ENCODE measurements at regions not wholly inside any gene's neighbourhood (a gene's known extent, or its start where the extent isn't known, plus 50 kb on each side); places are given as distances from the start of the nearest gene placed in this dataset.
A peak's percentile ranks its signal among the peaks of the same experiment; 100 is the strongest.

GRCh38 chr7:15801551-15801950 lies 115.1 kb upstream of the MEOX2 start:
- DNase-seq (peak; percentile 2 to 18), ATAC-seq (peak; percentile 62 to 64)
- peak overlapping the region; percentile 12 to 55 (median 22) for H3K27ac ChIP-seq
- TF ChIP-seq CTCF (IDR thresholded peaks at IDR 0.05 in 4 of 5, conservative IDR thresholded peaks at IDR 0.05 in 1 of 5) (no peak), POLR2A (IDR thresholded peaks at IDR 0.05) (no peak)
- H3K27me3 ChIP-seq = no peaks in the 10 kb centered on the region
- H3K4me1 ChIP-seq = peaks cover 0 to 3% of the 10 kb centered on the region in 2 donors
- no peak overlapping the region for H3K4me3 ChIP-seq
- in situ Hi-C loops (cut with MboI; ENCODE audit: low sequenced_read_pairs in 4 of 4) (no loop called here), intact Hi-C loops (cut with DNase I; ENCODE audit: low total_unique reads) (no loop called here)
- H3K36me3 ChIP-seq = no peaks in the 10 kb centered on the region
- H3K9me3 ChIP-seq = no peaks in the 10 kb centered on the region

- ATAC-seq (no peak), DNase-seq (no peak)
- H3K27me3 ChIP-seq = no peaks in the 10 kb centered on the region
- H3K27ac ChIP-seq = peak overlapping the region in 2 of 4 donors; percentile 22 to 55
- no peaks in the 10 kb centered on the region for H3K36me3 ChIP-seq
- intact Hi-C loops (cut with DNase I; ENCODE audit: low total_unique reads) = no loop called here
- H3K9me3 ChIP-seq = no peaks in the 10 kb centered on the region
- no peak for TF ChIP-seq POLR2A (IDR thresholded peaks at IDR 0.05)
- no peak for TF ChIP-seq CTCF (IDR thresholded peaks at IDR 0.05 in 4 of 5, conservative IDR thresholded peaks at IDR 0.05 in 1 of 5)
- peaks cover 0 to 3% of the 10 kb centered on the region in 2 donors for H3K4me1 ChIP-seq
- no peak overlapping the region for H3K4me3 ChIP-seq
- in situ Hi-C loops (cut with MboI; ENCODE audit: low sequenced_read_pairs in 4 of 4) = no loop called here
These were observed 114.6 kb upstream of the MEOX2 start for GRCh38 chr7:15801041-15801440.

- Histone ChIP-seq H3K27me3 (no peaks in the 10 kb centered on the region), H3K36me3 (no peaks in the 10 kb centered on the region), H3K4me3 (no peak overlapping the region), H3K9me3 (no peaks in the 10 kb centered on the region), H3K27ac (peak overlapping the region in 1 of 4 donors; percentile 5), H3K4me1 (peaks cover 0 to 6% of the 10 kb centered on the region in 2 donors)
- in situ Hi-C loops (cut with MboI; ENCODE audit: low sequenced_read_pairs in 4 of 4) (no loop called here), intact Hi-C loops (cut with DNase I; ENCODE audit: low total_unique reads) (no loop called here)
- no peak for ATAC-seq
- no peak for DNase-seq
- no peak for TF ChIP-seq POLR2A (IDR thresholded peaks at IDR 0.05)
These were observed 111.6 kb upstream of the MEOX2 start for GRCh38 chr7:15798081-15798480.

- ATAC-seq = peak; percentile 50 to 60
- Histone ChIP-seq H3K9me3 (no peaks in the 10 kb centered on the region), H3K27me3 (no peaks in the 10 kb centered on the region), H3K27ac (peak overlapping the region in 3 of 4 donors; percentile 17 to 35 (median 25)), H3K4me3 (no peak overlapping the region), H3K4me1 (peaks cover 0 to 3% of the 10 kb centered on the region in 2 donors), H3K36me3 (no peaks in the 10 kb centered on the region)
- intact Hi-C loops (cut with DNase I; ENCODE audit: low total_unique reads) (no loop called here), in situ Hi-C loops (cut with MboI; ENCODE audit: low sequenced_read_pairs in 4 of 4) (no loop called here)
- no peak for TF ChIP-seq CTCF (IDR thresholded peaks at IDR 0.05 in 4 of 5, conservative IDR thresholded peaks at IDR 0.05 in 1 of 5)
- no peak for TF ChIP-seq POLR2A (IDR thresholded peaks at IDR 0.05)
- no peak for DNase-seq
These were observed 108.9 kb upstream of the MEOX2 start for GRCh38 chr7:15795393-15795792.

GRCh38 chr7:15794801-15795200 lies 108.3 kb upstream of the MEOX2 start:
- DNase-seq (no peak), ATAC-seq (no peak)
- Histone ChIP-seq H3K36me3 (no peaks in the 10 kb centered on the region), H3K9me3 (no peaks in the 10 kb centered on the region), H3K27ac (no peak overlapping the region), H3K4me1 (peaks cover 0 to 3% of the 10 kb centered on the region in 2 donors), H3K4me3 (no peak overlapping the region), H3K27me3 (no peaks in the 10 kb centered on the region)
- intact Hi-C loops (cut with DNase I; ENCODE audit: low total_unique reads) = no loop called here
- in situ Hi-C loops (cut with MboI; ENCODE audit: low sequenced_read_pairs in 4 of 4) = no loop called here
- TF ChIP-seq POLR2A (IDR thresholded peaks at IDR 0.05) (no peak), CTCF (IDR thresholded peaks at IDR 0.05 in 4 of 5, conservative IDR thresholded peaks at IDR 0.05 in 1 of 5) (no peak)
